Ovary (tissue), 7 donors: ENCODE measurements at regions not wholly inside any gene's neighbourhood (a gene's known extent, or its start where the extent isn't known, plus 50 kb on each side); places are given as distances from the start of the nearest gene placed in this dataset.

ENCODE experiments used
- DNase-seq, 5 donors: peaks; one replicate each; pipeline ENCODE4 v3.0.0-alpha.2; 2019 to 2020
- H3K27ac ChIP-seq, 2 donors: fragments of 200-600 bp; one replicate each; pipeline versions ENCODE4 v1.5.1 to v1.8.0; 2019 to 2022
- H3K27me3 ChIP-seq: fragments of 200-600 bp; one replicate; pipeline ENCODE4 v1.8.0; 2022
- H3K36me3 ChIP-seq: fragments of 200-600 bp; sonication (generic); one replicate; pipeline ENCODE4 v1.5.1; 2019
- H3K4me1 ChIP-seq: one replicate; pipeline ENCODE4 v1.8.1; 2013; ENCODE audit warnings: mild to moderate bottlenecking, moderate library complexity; ENCODE audit not compliant: insufficient read depth
- H3K4me3 ChIP-seq: fragments of 200-600 bp; sonication (generic); one replicate; pipeline ENCODE4 v1.5.1; 2017
- H3K9me3 ChIP-seq, 2 donors: fragments of 200-600 bp in 1 of 2; sonication (generic) in 1 of 2; one replicate each; pipeline versions ENCODE4 v1.5.1 to v1.8.1; 2013 to 2019; ENCODE audit warnings: mild to moderate bottlenecking in 1 of 2, moderate library complexity in 1 of 2
- CTCF ChIP-seq, 3 donors: fragments of 450-650 bp in 2 of 3; fragments of 200-600 bp in 1 of 3; IDR thresholded peaks; one replicate each; pipeline versions ENCODE4 v1.5.1 to v1.8.0; 2016 to 2022; ENCODE audit warnings: antibody characterized with exemption in 3 of 3, mild to moderate bottlenecking in 1 of 3
- EP300 ChIP-seq: sonication (generic); formaldehyde crosslinking; IDR thresholded peaks from one replicate; pipeline ENCODE4 v1.6.1; 2017; ENCODE audit warnings: antibody characterized with exemption
- POLR2A ChIP-seq: fragments of 450-650 bp; IDR thresholded peaks from one replicate; pipeline ENCODE4 v1.6.1; 2017; ENCODE audit warnings: antibody characterized with exemption, mild to moderate bottlenecking, moderate library complexity
- WGBS, 3 donors: extraction: QIAGEN DNeasy Blood & Tissue Kit in 1 of 3; methylation state at CpG; one replicate each; pipeline versions ENCODE4 v1.1.5 to v1.1.7; 2013 to 2017; 5-methylcytosine and 5-hydroxymethylcytosine counted together
- intact Hi-C, 4 donors: fragments of 100-400 bp; cut with DNase I; formaldehyde crosslinking; loops; one replicate each; pipeline versions ENCODE4 v1.11.0 to v1.15.1; 2022 to 2023
- donor health status: DM: no; HTN: no; CAD: no; lungs with moderate emphysema.
- donor health status: DM: no; HTN: no; CAD: no.
- donor health status: Bipolar disorder and iron deficiency.
- donor health status: DM: no; HTN: no; CAD: no.
- donor health status: DM: yes; HTN: yes; CAD: no.

- no peak for DNase-seq
- Histone ChIP-seq H3K4me3 (no peak overlapping the region), H3K9me3 (no peaks in the 10 kb centered on the region), H3K27me3 (no peaks in the 10 kb centered on the region), H3K36me3 (no peaks in the 10 kb centered on the region), H3K27ac (no peak overlapping the region), H3K4me1 (no peaks in the 10 kb centered on the region)
- intact Hi-C loops, result no loop called here
- no peak for TF ChIP-seq POLR2A
- no peak for TF ChIP-seq CTCF (IDR thresholded peaks at IDR 0.05)
- no peak for TF ChIP-seq EP300
- 77 to 88% (median 79%) methylated on average over 5 of the region's 5 CpGs for WGBS, 3 donors
These were observed 296.8 kb downstream of the ICE1 start for GRCh38 chr5:5719292-5719691.

- Histone ChIP-seq H3K4me1 (no peaks in the 10 kb centered on the region), H3K27ac (no peak overlapping the region), H3K36me3 (no peaks in the 10 kb centered on the region), H3K27me3 (no peaks in the 10 kb centered on the region), H3K9me3 (no peaks in the 10 kb centered on the region), H3K4me3 (no peak overlapping the region)
- 41 to 56% (median 45%) methylated on average over 5 of the region's 5 CpGs for WGBS, 3 donors
- DNase-seq, result no peak
- intact Hi-C loops, result no loop called here
- TF ChIP-seq EP300 (no peak), CTCF (IDR thresholded peaks at IDR 0.05) (no peak), POLR2A (no peak)
These were observed 294.2 kb downstream of the ICE1 start for GRCh38 chr5:5716665-5717064.

GRCh38 chr5:5711592-5711991 lies 289.1 kb downstream of the ICE1 start:
- 26 to 43% (median 42%) methylated on average over 1 of the region's 1 CpG for WGBS, 3 donors
- no peaks in the 10 kb centered on the region for H3K9me3 ChIP-seq
- no peak overlapping the region for H3K4me3 ChIP-seq
- no peaks in the 10 kb centered on the region for H3K36me3 ChIP-seq
- TF ChIP-seq POLR2A (no peak), CTCF (IDR thresholded peaks at IDR 0.05) (no peak)
- no peak overlapping the region for H3K27ac ChIP-seq
- no peak for DNase-seq
- peaks cover 3% of the 10 kb centered on the region for H3K4me1 ChIP-seq
- H3K27me3 ChIP-seq, result no peaks in the 10 kb centered on the region
- intact Hi-C loops, result no loop called here

GRCh38 chr5:5711112-5711511 lies 288.6 kb downstream of the ICE1 start:
- Histone ChIP-seq H3K9me3 (no peaks in the 10 kb centered on the region), H3K27me3 (no peaks in the 10 kb centered on the region), H3K4me1 (peaks cover 3% of the 10 kb centered on the region), H3K27ac (no peak overlapping the region), H3K4me3 (no peak overlapping the region), H3K36me3 (no peaks in the 10 kb centered on the region)
- intact Hi-C loops, result no loop called here
- DNase-seq, result no peak
- WGBS, 3 donors, result 1% methylated on average over 2 of the region's 2 CpGs
- TF ChIP-seq POLR2A (no peak), CTCF (IDR thresholded peaks at IDR 0.05) (no peak), EP300 (no peak)

- no peak for DNase-seq
- Histone ChIP-seq H3K27ac (no peak overlapping the region), H3K4me1 (peaks cover 3% of the 10 kb centered on the region)
These were observed 288.0 kb downstream of the ICE1 start for GRCh38 chr5:5710471-5710870.

More at GRCh38 chr5:5710471-5710870, 288.0 kb downstream of the ICE1 start:
- no peaks in the 10 kb centered on the region for H3K27me3 ChIP-seq
- intact Hi-C loops, result no loop called here
- H3K4me3 ChIP-seq, result no peak overlapping the region
- no peak for TF ChIP-seq EP300
- TF ChIP-seq POLR2A, result no peak
- no peak for TF ChIP-seq CTCF (IDR thresholded peaks at IDR 0.05)
- 19 to 43% (median 31%) methylated on average over 8 of the region's 8 CpGs for WGBS, 3 donors
- H3K36me3 ChIP-seq, result no peaks in the 10 kb centered on the region
- H3K9me3 ChIP-seq, result no peaks in the 10 kb centered on the region
